ENCODE measurements at regions not wholly inside any gene's neighbourhood (a gene's known extent, or its start where the extent isn't known, plus 50 kb on each side); places are given as distances from the start of the nearest gene placed in this dataset.

DNA sequence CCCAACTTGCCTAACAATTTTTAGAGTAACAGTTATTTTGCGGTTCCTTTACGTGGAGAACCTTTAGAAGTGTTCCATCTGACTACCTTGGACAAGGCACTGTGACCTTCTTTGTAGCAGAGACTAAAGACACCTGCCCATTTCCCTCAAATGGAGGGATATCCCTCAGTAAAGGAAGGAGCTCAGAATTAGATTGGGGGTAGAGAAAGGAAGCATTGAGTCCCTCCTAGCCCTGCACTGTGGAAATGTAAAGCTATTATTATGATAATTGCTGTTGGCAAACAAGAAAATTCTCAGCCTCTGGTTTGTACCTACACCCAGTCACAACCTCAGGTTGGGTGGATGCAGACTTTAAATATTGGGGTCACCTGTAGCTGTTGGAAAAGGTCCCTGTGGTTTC, 72.6 kb upstream of the MACF1 start:
- Histone ChIP-seq H3K36me3 (no peaks in the 10 kb centered on the region), H3K4me3 (ENCODE audit: low read depth, low read length) (no peak overlapping the region), H3K9me3 (no peaks in the 10 kb centered on the region), H3K4me1 (no peaks in the 10 kb centered on the region), H3K27me3 (no peaks in the 10 kb centered on the region)
- TF ChIP-seq, protein P1, sequence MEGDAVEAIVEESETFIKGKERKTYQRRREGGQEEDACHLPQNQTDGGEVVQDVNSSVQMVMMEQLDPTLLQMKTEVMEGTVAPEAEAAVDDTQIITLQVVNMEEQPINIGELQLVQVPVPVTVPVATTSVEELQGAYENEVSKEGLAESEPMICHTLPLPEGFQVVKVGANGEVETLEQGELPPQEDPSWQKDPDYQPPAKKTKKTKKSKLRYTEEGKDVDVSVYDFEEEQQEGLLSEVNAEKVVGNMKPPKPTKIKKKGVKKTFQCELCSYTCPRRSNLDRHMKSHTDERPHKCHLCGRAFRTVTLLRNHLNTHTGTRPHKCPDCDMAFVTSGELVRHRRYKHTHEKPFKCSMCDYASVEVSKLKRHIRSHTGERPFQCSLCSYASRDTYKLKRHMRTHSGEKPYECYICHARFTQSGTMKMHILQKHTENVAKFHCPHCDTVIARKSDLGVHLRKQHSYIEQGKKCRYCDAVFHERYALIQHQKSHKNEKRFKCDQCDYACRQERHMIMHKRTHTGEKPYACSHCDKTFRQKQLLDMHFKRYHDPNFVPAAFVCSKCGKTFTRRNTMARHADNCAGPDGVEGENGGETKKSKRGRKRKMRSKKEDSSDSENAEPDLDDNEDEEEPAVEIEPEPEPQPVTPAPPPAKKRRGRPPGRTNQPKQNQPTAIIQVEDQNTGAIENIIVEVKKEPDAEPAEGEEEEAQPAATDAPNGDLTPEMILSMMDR (IDR thresholded peaks at IDR 0.05; ENCODE audit: low read depth, low read length): no peak
- DNase-seq: no peak

DNA sequence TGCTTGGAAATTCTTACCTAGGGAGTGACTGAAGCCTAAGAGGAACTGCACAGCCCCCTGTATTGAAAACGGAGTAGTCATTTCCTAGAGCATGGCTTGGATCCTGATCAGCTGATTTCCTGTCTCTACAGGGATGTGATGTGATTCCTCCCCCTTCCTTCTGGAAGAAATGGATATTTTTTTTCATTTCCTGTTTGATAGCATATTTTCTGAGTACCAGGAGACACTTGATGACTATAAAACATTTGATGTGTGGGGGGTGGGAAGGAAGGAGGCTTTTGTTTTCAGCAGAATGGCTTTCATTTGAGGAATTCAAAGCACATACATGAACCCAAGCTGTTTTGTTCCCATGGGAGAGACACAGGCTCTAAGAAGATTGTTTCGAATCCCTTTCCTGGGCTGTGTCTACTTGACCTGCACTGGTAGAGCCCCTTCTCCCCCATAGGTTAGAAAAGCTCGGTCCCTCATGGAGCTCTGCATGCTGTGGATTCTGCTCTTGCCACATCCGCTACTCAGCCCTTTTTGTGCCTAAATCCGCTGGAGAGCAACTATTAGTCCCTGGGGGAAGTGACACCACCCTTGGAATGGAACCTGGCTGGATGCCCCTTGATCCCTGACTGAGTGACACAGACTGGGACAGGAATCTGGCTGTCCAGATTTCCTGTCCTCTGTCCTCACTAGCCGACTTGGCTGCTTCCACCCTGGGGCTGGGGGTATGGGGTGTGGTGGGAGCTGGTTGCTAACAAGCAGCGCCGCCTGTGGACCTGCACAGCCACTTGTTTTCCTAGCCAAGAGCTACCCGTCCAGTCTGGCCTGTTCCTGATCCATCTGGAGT, 71.8 kb upstream of the MACF1 start:
- Histone ChIP-seq H3K36me3 (no peaks in the 10 kb centered on the region), H3K9me3 (no peaks in the 10 kb centered on the region), H3K4me1 (no peaks in the 10 kb centered on the region), H3K4me3 (ENCODE audit: low read depth, low read length) (no peak overlapping the region), H3K27me3 (no peaks in the 10 kb centered on the region)
- peak; percentile 81 for DNase-seq
- TF ChIP-seq, protein P1 (IDR thresholded peaks at IDR 0.05; ENCODE audit: low read depth, low read length): peak; percentile 55

DNA sequence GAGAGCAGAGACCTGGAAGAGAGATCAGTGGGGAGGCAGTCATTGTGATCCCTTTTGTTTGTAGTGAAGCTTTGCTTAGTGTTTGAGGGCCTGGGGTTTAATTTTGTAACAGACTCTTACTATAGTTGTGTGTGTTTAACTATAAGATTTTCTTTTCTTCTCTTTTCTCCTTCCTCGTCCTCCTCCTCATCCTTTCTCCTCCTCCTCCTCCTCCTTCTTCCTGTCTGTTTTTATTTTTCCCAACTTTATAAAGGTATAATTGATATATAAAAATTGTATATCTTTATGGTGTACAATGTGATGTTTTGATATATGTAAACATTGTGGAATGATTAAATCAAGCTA, 71.2 kb upstream of the MACF1 start:
- Histone ChIP-seq H3K27me3 (no peaks in the 10 kb centered on the region), H3K4me1 (no peaks in the 10 kb centered on the region), H3K9me3 (no peaks in the 10 kb centered on the region), H3K4me3 (ENCODE audit: low read depth, low read length) (no peak overlapping the region), H3K36me3 (no peaks in the 10 kb centered on the region)
- no peak for DNase-seq
- TF ChIP-seq, protein P1 (IDR thresholded peaks at IDR 0.05; ENCODE audit: low read depth, low read length): no peak

DNA sequence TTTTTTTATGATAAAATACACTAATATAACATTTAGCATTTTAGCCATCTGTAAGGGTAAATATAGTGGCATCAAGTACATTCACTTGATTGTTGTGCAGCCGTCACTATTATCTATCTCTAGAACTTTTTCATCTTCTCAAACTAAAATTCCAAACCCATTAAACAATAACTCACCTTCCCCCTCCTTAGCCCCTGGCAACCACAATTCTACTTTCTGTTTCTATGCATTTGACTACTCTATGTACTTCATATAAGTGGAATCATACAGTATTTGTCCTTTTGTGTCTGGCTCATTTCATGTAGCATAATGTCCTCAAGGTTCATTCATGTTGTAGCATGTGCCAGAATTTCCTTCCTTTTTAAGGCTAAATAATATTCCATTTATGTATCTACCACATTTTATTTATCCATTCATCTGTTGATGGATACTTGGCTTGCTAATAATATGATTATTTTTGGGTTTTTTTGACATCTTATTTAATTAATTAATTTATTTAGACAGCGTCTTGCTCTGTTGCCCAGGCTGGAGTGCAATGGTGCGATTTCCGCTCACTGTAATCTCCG, 69.6 kb upstream of the MACF1 start:
- no peaks in the 10 kb centered on the region for H3K27me3 ChIP-seq
- H3K4me1 ChIP-seq: no peaks in the 10 kb centered on the region
- TF ChIP-seq, protein P1 (IDR thresholded peaks at IDR 0.05; ENCODE audit: low read depth, low read length): no peak
- H3K36me3 ChIP-seq: no peaks in the 10 kb centered on the region
- H3K9me3 ChIP-seq: no peaks in the 10 kb centered on the region
- no peak for DNase-seq
- H3K4me3 ChIP-seq (ENCODE audit: low read depth, low read length): no peak overlapping the region

DNA sequence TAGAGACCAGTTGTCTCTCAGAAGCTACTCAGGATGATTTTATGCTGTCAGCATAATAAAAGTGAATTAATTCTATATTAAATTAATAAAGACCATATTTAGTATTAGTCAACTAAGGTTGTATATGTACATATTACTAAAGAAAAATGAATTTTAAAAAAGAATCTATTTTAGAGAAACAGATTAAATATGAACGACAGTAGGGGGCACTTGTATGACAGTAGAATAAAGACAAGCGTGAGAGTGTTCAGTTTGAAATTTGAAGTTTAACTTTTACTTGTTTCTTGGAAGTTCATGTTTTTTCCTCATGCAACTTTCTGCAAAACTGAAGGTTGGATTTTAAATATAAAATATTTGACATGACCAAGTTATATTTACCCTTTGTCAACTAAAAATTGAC, 67.9 kb upstream of the MACF1 start:
- Histone ChIP-seq H3K36me3 (no peaks in the 10 kb centered on the region), H3K27me3 (no peaks in the 10 kb centered on the region), H3K9me3 (no peaks in the 10 kb centered on the region), H3K4me1 (no peaks in the 10 kb centered on the region), H3K4me3 (ENCODE audit: low read depth, low read length) (no peak overlapping the region)
- TF ChIP-seq, protein P1 (IDR thresholded peaks at IDR 0.05; ENCODE audit: low read depth, low read length): no peak
- DNase-seq: no peak

DNA sequence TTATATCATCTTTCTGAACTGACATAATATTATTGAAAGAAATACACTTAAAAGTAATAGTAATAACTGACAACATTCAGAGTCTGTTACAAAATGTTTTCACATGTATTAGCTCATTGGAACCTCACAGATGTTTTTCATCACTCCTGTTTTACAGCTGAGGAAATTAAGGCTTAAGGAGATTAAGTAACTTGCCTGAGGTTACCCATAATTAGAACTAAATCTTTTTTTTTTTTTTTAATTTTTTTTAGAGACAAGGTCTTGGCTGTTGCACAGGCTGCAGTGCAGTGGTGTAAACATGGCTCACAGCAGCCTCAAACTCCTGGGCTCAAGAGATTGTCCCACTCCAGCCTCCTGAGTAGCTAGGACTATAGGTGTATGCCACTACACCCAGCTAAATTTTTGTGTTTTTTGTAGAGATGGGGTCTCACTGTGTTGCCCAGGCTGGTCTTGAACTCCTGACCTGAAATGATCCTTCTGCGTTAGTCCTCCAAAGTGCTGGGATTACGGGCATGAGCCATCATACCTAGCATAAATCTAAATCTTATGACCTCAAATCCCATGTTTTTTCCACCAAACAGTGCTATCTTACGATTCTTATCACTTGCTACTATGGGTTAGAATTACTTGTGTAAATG, 64.7 kb upstream of the MACF1 start:
- Histone ChIP-seq H3K9me3 (no peaks in the 10 kb centered on the region), H3K4me3 (ENCODE audit: low read depth, low read length) (no peak overlapping the region), H3K4me1 (no peaks in the 10 kb centered on the region), H3K36me3 (no peaks in the 10 kb centered on the region), H3K27me3 (no peaks in the 10 kb centered on the region)
- TF ChIP-seq, protein P1 (IDR thresholded peaks at IDR 0.05; ENCODE audit: low read depth, low read length): no peak
- DNase-seq: no peak
